ENCODE measurements at regions not wholly inside any gene's neighbourhood (a gene's known extent, or its start where the extent isn't known, plus 50 kb on each side); places are given as distances from the start of the nearest gene placed in this dataset.

GRCh38 chr7:16027396-16027795 lies 340.9 kb upstream of the MEOX2 start (continued):
- no peak for TF ChIP-seq HIVEP1 (CRISPR knock-in tag; IDR thresholded peaks at IDR 0.05)
- TF ChIP-seq CAMTA2 (CRISPR knock-in tag; conservative IDR thresholded peaks at IDR 0.05): no peak
- no peak for TF ChIP-seq SNIP1 (IDR thresholded peaks at IDR 0.05; ENCODE audit: low read depth)
- no peak for TF ChIP-seq ZBTB12 (CRISPR knock-in tag; IDR thresholded peaks at IDR 0.05)
- TF ChIP-seq SNRNP70 (optimal IDR thresholded peaks at IDR 0.05; ENCODE audit: low read depth, low read length): no peak
- TF ChIP-seq SMAD2 (IDR thresholded peaks at IDR 0.05; ENCODE audit: low read depth, low read length): no peak
- TF ChIP-seq ZNF699 (CRISPR knock-in tag; IDR thresholded peaks at IDR 0.05; ENCODE audit: insufficient replicate concordance): no peak
- no peak for TF ChIP-seq RFX5 (IDR thresholded peaks at IDR 0.05; ENCODE audit: low read depth, low read length)
- TF ChIP-seq ZNF551 (CRISPR knock-in tag; IDR thresholded peaks at IDR 0.05): no peak
- no peak for TF ChIP-seq NCOA2 (IDR thresholded peaks at IDR 0.05; ENCODE audit: partially characterized antibody in 2 of 2)
- TF ChIP-seq ZNF384 (IDR thresholded peaks at IDR 0.05; ENCODE audit: low read depth, low read length): no peak
- no peak for TF ChIP-seq MAFF (IDR thresholded peaks at IDR 0.05; ENCODE audit: low read length)
- no peak for TF ChIP-seq RBBP5 (IDR thresholded peaks at IDR 0.05; ENCODE audit: borderline replicate concordance, insufficient read depth, low read length, poor library complexity, severe bottlenecking)
- no peak for TF ChIP-seq CCAR2 (IDR thresholded peaks at IDR 0.05; ENCODE audit: low read depth, low read length)
